Muscle of leg (tissue), 3 donors: ENCODE measurements at regions not wholly inside any gene's neighbourhood (a gene's known extent, or its start where the extent isn't known, plus 50 kb on each side); places are given as distances from the start of the nearest gene placed in this dataset.

Experiments used
- DNase-seq: peaks from one replicate; pipeline ENCODE4 v3.0.0; 2013
- H3K27ac ChIP-seq: one replicate; pipeline ENCODE4 v1.5.1; 2013; ENCODE audit warnings: mild to moderate bottlenecking, low read length, control low read depth
- H3K27me3 ChIP-seq: one replicate; pipeline ENCODE4 v1.6.1; 2013; ENCODE audit warnings: low read length; ENCODE audit not compliant: control insufficient read depth, insufficient read depth
- H3K36me3 ChIP-seq: one replicate; pipeline ENCODE4 v1.6.1; 2013; ENCODE audit warnings: low read length; ENCODE audit not compliant: control insufficient read depth, insufficient read depth
- H3K4me1 ChIP-seq: one replicate; pipeline ENCODE4 v1.6.1; 2013; ENCODE audit warnings: low read length; ENCODE audit not compliant: control insufficient read depth, insufficient read depth
- H3K4me3 ChIP-seq: one replicate; pipeline ENCODE4 v1.5.1; 2013; ENCODE audit warnings: low read length, control low read depth
- H3K9me3 ChIP-seq: replicated peaks from 2 replicates; pipeline ENCODE4 v1.6.1; 2013; ENCODE audit warnings: low read depth, low read length; ENCODE audit not compliant: control insufficient read depth
- WGBS: methylation state at CpG from one replicate; pipeline ENCODE4 v1.1.5; 2013; ENCODE audit warnings: missing lambda C conversion rate; ENCODE audit not compliant: insufficient coverage; 5-methylcytosine and 5-hydroxymethylcytosine counted together

DNA sequence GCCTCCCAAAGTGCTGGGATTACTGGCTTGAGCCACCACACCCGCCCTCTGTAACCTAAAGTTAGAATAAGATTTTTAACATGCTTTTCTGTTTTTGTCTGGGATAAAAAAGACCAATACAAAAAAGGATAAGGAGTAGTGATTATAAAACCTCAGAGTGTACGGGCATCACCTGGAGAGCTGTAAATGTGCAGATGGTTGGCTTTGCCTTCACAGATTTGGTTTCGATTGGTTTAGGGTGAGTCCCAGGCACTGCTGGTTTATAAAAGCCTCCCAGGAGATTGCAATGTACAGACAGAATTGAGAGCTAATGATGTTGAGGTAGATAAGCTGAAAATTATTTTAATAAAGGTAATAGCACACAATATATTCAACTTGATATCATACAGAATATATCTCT is 289.7 kb upstream of the FSHR start:
- H3K4me3 ChIP-seq, result no peak overlapping the region
- DNase-seq, result no peak
- H3K27ac ChIP-seq, result no peak overlapping the region
- no peaks in the 10 kb centered on the region for H3K27me3 ChIP-seq
- H3K36me3 ChIP-seq, result no peaks in the 10 kb centered on the region
- H3K9me3 ChIP-seq, result no peaks in the 10 kb centered on the region
- H3K4me1 ChIP-seq, result no peaks in the 10 kb centered on the region
- 80% methylated on average over 1 of the region's 3 CpGs for WGBS

DNA sequence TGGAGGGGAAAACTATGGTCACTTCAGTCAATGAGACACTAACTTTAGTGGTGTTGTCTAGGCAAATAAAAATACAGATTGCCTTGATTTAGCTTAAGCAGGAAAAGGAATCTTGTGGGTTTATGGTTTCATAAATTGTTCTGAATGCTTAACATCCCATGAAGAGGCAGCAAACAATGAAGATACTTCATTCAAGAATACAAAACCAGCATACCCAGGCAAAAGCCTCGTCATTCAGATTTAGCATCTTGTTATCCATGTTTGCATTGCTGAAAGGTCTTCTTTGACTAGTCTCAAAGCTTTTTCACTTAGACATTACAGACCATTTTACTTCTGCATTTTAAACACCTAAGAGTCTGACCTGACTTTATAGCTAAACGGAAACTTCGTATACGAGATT is 272.7 kb upstream of the FSHR start:
- Histone ChIP-seq H3K27me3 (no peaks in the 10 kb centered on the region), H3K4me3 (no peak overlapping the region), H3K4me1 (no peaks in the 10 kb centered on the region), H3K27ac (no peak overlapping the region), H3K36me3 (no peaks in the 10 kb centered on the region), H3K9me3 (no peaks in the 10 kb centered on the region)
- no peak for DNase-seq
- WGBS, result 0% methylated on average over 1 of the region's 4 CpGs

DNA sequence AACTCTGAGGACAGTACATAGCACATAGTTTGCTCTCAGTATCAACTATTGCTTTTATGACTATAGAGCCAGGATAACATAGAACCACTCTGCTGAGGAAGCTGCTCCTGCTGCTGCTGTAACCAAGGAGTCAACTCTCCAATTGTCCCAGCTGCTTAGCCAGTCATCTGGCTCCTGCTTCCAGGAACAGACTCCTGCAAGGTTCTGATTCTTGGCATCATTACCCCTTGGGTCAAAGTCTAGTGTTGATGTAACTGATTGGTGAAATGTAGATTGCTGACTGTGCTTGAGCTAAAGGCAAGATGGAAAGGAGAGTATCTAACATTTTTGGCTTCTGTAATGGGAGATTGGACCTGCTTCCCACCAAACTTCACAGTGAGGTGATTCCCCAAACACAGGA is 261.9 kb upstream of the FSHR start:
- Histone ChIP-seq H3K36me3 (no peaks in the 10 kb centered on the region), H3K4me3 (no peak overlapping the region), H3K4me1 (no peaks in the 10 kb centered on the region), H3K27ac (no peak overlapping the region), H3K9me3 (no peaks in the 10 kb centered on the region), H3K27me3 (no peaks in the 10 kb centered on the region)
- no peak for DNase-seq

DNA sequence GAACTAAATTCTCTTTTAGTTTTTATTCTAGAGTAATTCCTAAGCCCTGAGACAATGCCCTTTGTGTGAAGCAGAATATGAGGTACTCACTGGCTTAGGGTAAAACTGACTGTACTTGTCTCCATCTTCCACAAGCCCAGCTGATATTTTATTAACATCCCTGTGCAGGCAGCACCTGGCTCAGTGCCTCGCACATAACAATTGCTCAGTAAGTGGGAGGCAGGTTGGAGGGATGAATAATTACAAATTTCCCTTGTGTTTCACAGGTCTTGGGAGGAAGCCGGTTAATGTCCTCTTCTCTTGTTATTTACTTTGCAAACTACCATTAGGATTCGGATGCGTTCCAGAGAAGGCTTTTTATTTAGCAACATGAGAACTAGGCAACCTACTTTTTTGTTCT is 249.8 kb upstream of the FSHR start:
- no peaks in the 10 kb centered on the region for H3K4me1 ChIP-seq
- H3K4me3 ChIP-seq, result no peak overlapping the region
- H3K36me3 ChIP-seq, result no peaks in the 10 kb centered on the region
- H3K27ac ChIP-seq, result no peak overlapping the region
- WGBS, result no CpG with 5 or more reads among the region's 4 CpGs
- peak; percentile 16 for DNase-seq
- no peaks in the 10 kb centered on the region for H3K9me3 ChIP-seq
- H3K27me3 ChIP-seq, result no peaks in the 10 kb centered on the region

DNA sequence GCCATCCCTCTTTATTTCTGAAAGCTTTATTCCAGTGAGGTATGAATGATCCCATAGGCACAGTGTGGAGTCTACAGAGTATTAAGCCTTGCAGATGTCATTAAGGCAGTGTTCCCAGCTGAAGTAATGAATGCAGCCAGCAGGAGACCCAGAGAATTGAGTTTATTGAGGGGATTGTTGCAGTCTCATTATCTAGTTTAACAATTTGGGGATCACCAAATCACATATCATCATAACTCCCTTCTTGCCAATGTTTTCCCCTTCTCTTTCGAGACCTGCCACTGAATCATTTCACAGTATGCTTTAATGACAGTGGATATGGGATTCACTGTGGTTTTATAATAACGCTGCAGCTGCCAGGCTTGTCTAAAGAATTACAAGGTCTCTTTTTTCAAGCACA is 249.3 kb upstream of the FSHR start:
- Histone ChIP-seq H3K4me3 (no peak overlapping the region), H3K27ac (no peak overlapping the region), H3K4me1 (no peaks in the 10 kb centered on the region), H3K36me3 (no peaks in the 10 kb centered on the region), H3K27me3 (no peaks in the 10 kb centered on the region), H3K9me3 (no peaks in the 10 kb centered on the region)
- no peak for DNase-seq
- no CpG with 5 or more reads among the region's 2 CpGs for WGBS

DNA sequence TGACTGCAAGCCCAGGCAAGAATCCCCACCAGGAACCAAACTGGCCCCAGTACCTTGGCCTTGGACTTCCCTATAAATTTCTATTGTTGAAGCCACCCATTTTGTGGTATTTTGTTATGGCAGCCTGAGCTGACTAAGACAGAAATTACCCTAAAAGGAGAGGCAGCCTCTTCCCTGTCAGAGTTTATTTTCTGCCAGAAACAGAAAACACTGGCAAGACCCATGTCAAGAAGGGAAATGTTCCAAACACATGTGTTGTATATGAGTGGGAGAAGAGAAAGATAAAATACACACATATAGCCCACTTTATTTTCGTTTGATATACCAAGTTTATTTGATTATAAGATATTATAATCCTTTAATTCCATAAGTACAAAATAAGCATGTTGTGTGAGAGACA is 225.1 kb upstream of the FSHR start:
- peak; percentile 11 for DNase-seq
- Histone ChIP-seq H3K27ac (no peak overlapping the region), H3K4me1 (no peaks in the 10 kb centered on the region), H3K27me3 (no peaks in the 10 kb centered on the region), H3K4me3 (no peak overlapping the region), H3K9me3 (peaks cover 3% of the 10 kb centered on the region), H3K36me3 (no peaks in the 10 kb centered on the region)
- no CpG with 5 or more reads among the region's 1 CpG for WGBS

DNA sequence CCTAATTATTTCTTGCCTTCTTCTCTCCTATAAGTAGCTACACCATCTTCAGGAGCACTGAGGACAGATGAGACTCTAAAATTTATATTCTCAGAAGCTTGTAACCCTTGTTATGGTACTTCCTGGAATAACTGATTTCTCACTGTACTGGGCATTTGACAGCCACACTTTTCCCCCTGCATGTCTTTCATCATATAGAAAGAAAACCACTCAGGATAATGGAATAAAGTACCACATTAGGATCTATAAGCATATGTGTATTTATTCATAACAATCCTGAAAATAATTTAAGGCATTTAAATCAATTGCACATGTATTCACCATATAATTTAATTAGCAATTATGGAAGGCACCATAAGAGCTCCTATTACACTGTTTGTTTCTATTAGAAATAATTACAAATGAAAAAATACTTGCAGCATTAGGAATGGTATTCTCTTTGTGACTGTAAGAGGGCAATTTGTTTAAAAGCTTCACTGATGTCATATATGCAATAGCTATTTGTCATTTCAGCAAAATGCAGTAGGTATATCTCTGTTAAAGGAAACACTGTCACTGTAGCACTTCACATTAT is 216.9 kb upstream of the FSHR start:
- Histone ChIP-seq H3K4me1 (no peaks in the 10 kb centered on the region), H3K27me3 (no peaks in the 10 kb centered on the region), H3K27ac (no peak overlapping the region), H3K4me3 (no peak overlapping the region), H3K9me3 (peaks cover 3% of the 10 kb centered on the region), H3K36me3 (no peaks in the 10 kb centered on the region)
- no peak for DNase-seq

GRCh38 chr2:49369650-49370049 is 215.3 kb upstream of the FSHR start:
- DNase-seq, result no peak
- Histone ChIP-seq H3K4me1 (no peaks in the 10 kb centered on the region), H3K9me3 (no peaks in the 10 kb centered on the region), H3K36me3 (no peaks in the 10 kb centered on the region), H3K27ac (no peak overlapping the region), H3K4me3 (no peak overlapping the region), H3K27me3 (no peaks in the 10 kb centered on the region)
- 57% methylated on average over 2 of the region's 6 CpGs for WGBS

DNA sequence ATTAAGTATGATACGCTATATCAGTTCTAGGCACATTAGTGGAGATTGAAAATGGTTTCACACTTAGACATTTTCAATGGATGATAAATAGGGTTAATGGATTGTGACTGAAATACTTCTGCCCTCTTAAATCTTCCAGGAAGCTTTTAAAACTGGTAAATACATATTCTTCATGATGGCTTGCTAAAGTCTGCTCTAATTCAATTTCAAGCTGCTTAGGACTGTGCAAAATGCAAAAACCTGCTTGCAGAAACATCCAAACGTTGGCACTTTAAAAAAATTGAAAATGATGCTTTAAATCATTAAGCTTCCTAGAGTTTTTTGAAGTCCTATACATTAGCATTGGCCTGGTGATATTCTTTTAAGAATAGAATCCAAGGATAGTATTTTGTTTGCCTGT is 214.8 kb upstream of the FSHR start:
- no peaks in the 10 kb centered on the region for H3K4me1 ChIP-seq
- no peaks in the 10 kb centered on the region for H3K27me3 ChIP-seq
- no peaks in the 10 kb centered on the region for H3K36me3 ChIP-seq
- no peak for DNase-seq
- no peak overlapping the region for H3K27ac ChIP-seq
- WGBS, result no CpG with 5 or more reads among the region's 2 CpGs
- no peak overlapping the region for H3K4me3 ChIP-seq
- H3K9me3 ChIP-seq, result no peaks in the 10 kb centered on the region

GRCh38 chr2:49367003-49367402 is 212.7 kb upstream of the FSHR start:
- H3K9me3 ChIP-seq, result no peaks in the 10 kb centered on the region
- H3K4me3 ChIP-seq, result no peak overlapping the region
- H3K36me3 ChIP-seq, result no peaks in the 10 kb centered on the region
- no peak for DNase-seq
- H3K4me1 ChIP-seq, result no peaks in the 10 kb centered on the region
- no peak overlapping the region for H3K27ac ChIP-seq
- H3K27me3 ChIP-seq, result no peaks in the 10 kb centered on the region

GRCh38 chr2:49360407-49360767 is 206.1 kb upstream of the FSHR start:
- H3K36me3 ChIP-seq, result no peaks in the 10 kb centered on the region
- WGBS, result no CpG with 5 or more reads among the region's 2 CpGs
- no peak overlapping the region for H3K27ac ChIP-seq
- no peaks in the 10 kb centered on the region for H3K4me1 ChIP-seq
- DNase-seq, result no peak
- no peaks in the 10 kb centered on the region for H3K9me3 ChIP-seq
- no peak overlapping the region for H3K4me3 ChIP-seq
- H3K27me3 ChIP-seq, result no peaks in the 10 kb centered on the region
